ENCODE measurements at regions not wholly inside any gene's neighbourhood (a gene's known extent, or its start where the extent isn't known, plus 50 kb on each side); places are given as distances from the start of the nearest gene placed in this dataset.

GRCh38 chr13:72565893-72566292, 161.5 kb downstream of the MZT1 start:
- ChIA-PET CTCF (interaction anchor here (0.6 to 1.3 kb wide), 5 partner anchors 10 to 128 kb away, joined by 3 to 4 read pairs (median 4); no protein-coding TSS in a partner anchor), RAD21 (ENCODE audit: low non-redundant PET in 1 of 2, low total read pairs in 2 of 2, uncharacterized antibody in 2 of 2, unreplicated experiment in 2 of 2) (no interaction called here), POLR2A (no interaction called here)
- Histone ChIP-seq H3K27me3 (ENCODE audit: insufficient read depth, low read length) (no peaks in the 10 kb centered on the region), H3K27ac (ENCODE audit: low read depth, low read length) (no peak overlapping the region), H3K4me2 (ENCODE audit: low read length) (no peak overlapping the region), H3K36me3 (ENCODE audit: control insufficient read depth in 1 of 2, insufficient read depth in 2 of 2, low read length in 2 of 2) (no peaks in the 10 kb centered on the region), H2AFZ (ENCODE audit: low read depth, low read length, poor library complexity, severe bottlenecking) (no peak overlapping the region), H3K79me2 (ENCODE audit: insufficient read depth, low read length) (no peaks in the 10 kb centered on the region), H4K20me1 (ENCODE audit: insufficient read depth) (no peaks in the 10 kb centered on the region), H3K4me1 (ENCODE audit: control insufficient read depth in 1 of 2, insufficient read depth in 2 of 2, low read length in 2 of 2) (no peaks in the 10 kb centered on the region), H3K4me3 (replicated peaks in 1 of 2; ENCODE audit: low read depth in 1 of 2, low read length in 2 of 2) (no peak overlapping the region), H3K9me3 (ENCODE audit: control insufficient read depth in 1 of 2, insufficient read depth in 1 of 2, low read depth in 1 of 2, low read length in 2 of 2) (no peaks in the 10 kb centered on the region), H3K9ac (ENCODE audit: low read length) (no peak overlapping the region), H3K9me2 (ENCODE audit: insufficient read depth) (no peaks in the 10 kb centered on the region)
- ATAC-seq = no peak; the same call in 1 of the 2 replicates
- intact Hi-C loops (cut with micrococcal nuclease) = no loop called here
- BruUV-seq (replicated peaks) = no TSS peak
- peak; percentile 10 for DNase-seq (ENCODE audit: low read depth, low spot score)
- TF ChIP-seq SP1 (IDR thresholded peaks at IDR 0.05; ENCODE audit: low read depth) (no peak), CBX3 (IDR thresholded peaks at IDR 0.05; ENCODE audit: low read depth) (no peak), ZNF274 (IDR thresholded peaks at IDR 0.05; ENCODE audit: low read depth, low read length) (no peak), TCF7L2 (IDR thresholded peaks at IDR 0.05; ENCODE audit: borderline replicate concordance, extremely low read depth, insufficient read depth, insufficient read length) (no peak), JUND (IDR thresholded peaks at IDR 0.05) (no peak), RAD21 (IDR thresholded peaks at IDR 0.05; ENCODE audit: low read depth) (peak; percentile 54; the same call in 1 of the 2 replicates), EZH2 (IDR thresholded peaks at IDR 0.05) (no peak)
- TF ChIP-seq, protein P1, sequence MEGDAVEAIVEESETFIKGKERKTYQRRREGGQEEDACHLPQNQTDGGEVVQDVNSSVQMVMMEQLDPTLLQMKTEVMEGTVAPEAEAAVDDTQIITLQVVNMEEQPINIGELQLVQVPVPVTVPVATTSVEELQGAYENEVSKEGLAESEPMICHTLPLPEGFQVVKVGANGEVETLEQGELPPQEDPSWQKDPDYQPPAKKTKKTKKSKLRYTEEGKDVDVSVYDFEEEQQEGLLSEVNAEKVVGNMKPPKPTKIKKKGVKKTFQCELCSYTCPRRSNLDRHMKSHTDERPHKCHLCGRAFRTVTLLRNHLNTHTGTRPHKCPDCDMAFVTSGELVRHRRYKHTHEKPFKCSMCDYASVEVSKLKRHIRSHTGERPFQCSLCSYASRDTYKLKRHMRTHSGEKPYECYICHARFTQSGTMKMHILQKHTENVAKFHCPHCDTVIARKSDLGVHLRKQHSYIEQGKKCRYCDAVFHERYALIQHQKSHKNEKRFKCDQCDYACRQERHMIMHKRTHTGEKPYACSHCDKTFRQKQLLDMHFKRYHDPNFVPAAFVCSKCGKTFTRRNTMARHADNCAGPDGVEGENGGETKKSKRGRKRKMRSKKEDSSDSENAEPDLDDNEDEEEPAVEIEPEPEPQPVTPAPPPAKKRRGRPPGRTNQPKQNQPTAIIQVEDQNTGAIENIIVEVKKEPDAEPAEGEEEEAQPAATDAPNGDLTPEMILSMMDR (IDR thresholded peaks at IDR 0.05 in 2 of 3, conservative IDR thresholded peaks at IDR 0.05 in 1 of 3; ENCODE audit: borderline replicate concordance in 1 of 3, insufficient read depth in 1 of 3, low read depth in 2 of 3, low read length in 2 of 3) = peak; percentile 18 to 65 (median 41); a peak in 5 of 6 replicates
- TF ChIP-seq, protein P2, sequence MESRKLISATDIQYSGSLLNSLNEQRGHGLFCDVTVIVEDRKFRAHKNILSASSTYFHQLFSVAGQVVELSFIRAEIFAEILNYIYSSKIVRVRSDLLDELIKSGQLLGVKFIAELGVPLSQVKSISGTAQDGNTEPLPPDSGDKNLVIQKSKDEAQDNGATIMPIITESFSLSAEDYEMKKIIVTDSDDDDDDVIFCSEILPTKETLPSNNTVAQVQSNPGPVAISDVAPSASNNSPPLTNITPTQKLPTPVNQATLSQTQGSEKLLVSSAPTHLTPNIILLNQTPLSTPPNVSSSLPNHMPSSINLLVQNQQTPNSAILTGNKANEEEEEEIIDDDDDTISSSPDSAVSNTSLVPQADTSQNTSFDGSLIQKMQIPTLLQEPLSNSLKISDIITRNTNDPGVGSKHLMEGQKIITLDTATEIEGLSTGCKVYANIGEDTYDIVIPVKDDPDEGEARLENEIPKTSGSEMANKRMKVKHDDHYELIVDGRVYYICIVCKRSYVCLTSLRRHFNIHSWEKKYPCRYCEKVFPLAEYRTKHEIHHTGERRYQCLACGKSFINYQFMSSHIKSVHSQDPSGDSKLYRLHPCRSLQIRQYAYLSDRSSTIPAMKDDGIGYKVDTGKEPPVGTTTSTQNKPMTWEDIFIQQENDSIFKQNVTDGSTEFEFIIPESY (IDR thresholded peaks at IDR 0.05; ENCODE audit: extremely low read depth, insufficient replicate concordance, low read length) = no peak
